Thoracic aorta (tissue), 2 donors: ENCODE measurements at regions not wholly inside any gene's neighbourhood (a gene's known extent, or its start where the extent isn't known, plus 50 kb on each side); places are given as distances from the start of the nearest gene placed in this dataset.

Experiments used
- ATAC-seq: fragments of 150-250 bp; one replicate; pipeline ENCODE4 v1.8.0; 2017; ENCODE audit warnings: low read depth; ENCODE audit not compliant: insufficient number of reproducible peaks, low FRiP score
- DNase-seq: peaks from one replicate; pipeline ENCODE4 v3.0.0-alpha.2; 2020; ENCODE audit warnings: low spot score
- H3K27ac ChIP-seq, 2 donors: fragments of 200-600 bp; sonication (generic); 1 replicate in 1 of 2; 2 replicates in 1 of 2; pipeline ENCODE4 v1.5.1; 2016; ENCODE audit warnings: mild to moderate bottlenecking in 2 of 2, moderate library complexity in 2 of 2
- H3K27me3 ChIP-seq: fragments of 200-600 bp; sonication (generic); replicated peaks from 2 replicates; pipeline ENCODE4 v1.6.0; 2016; ENCODE audit warnings: mild to moderate bottlenecking; ENCODE audit not compliant: insufficient read depth
- H3K36me3 ChIP-seq: fragments of 200-600 bp; sonication (generic); one replicate; pipeline ENCODE4 v1.5.1; 2016
- H3K4me1 ChIP-seq, 2 donors: fragments of 200-600 bp; sonication (generic); 1 replicate in 1 of 2; 2 replicates in 1 of 2; pipeline versions ENCODE4 v1.5.1 to v1.6.0; 2016; ENCODE audit warnings: low read depth in 2 of 2, mild to moderate bottlenecking in 1 of 2; ENCODE audit not compliant: control insufficient read depth in 1 of 2
- H3K4me3 ChIP-seq: fragments of 200-600 bp; sonication (generic); 2 replicates; pipeline ENCODE4 v1.5.1; 2016; ENCODE audit warnings: mild to moderate bottlenecking
- H3K9me3 ChIP-seq: fragments of 200-600 bp; sonication (generic); 2 replicates; pipeline ENCODE4 v1.5.1; 2016
- CTCF ChIP-seq: fragments of 200-600 bp; sonication (generic); IDR thresholded peaks from one replicate; pipeline ENCODE4 v1.5.1; 2019; ENCODE audit warnings: antibody characterized with exemption

DNA sequence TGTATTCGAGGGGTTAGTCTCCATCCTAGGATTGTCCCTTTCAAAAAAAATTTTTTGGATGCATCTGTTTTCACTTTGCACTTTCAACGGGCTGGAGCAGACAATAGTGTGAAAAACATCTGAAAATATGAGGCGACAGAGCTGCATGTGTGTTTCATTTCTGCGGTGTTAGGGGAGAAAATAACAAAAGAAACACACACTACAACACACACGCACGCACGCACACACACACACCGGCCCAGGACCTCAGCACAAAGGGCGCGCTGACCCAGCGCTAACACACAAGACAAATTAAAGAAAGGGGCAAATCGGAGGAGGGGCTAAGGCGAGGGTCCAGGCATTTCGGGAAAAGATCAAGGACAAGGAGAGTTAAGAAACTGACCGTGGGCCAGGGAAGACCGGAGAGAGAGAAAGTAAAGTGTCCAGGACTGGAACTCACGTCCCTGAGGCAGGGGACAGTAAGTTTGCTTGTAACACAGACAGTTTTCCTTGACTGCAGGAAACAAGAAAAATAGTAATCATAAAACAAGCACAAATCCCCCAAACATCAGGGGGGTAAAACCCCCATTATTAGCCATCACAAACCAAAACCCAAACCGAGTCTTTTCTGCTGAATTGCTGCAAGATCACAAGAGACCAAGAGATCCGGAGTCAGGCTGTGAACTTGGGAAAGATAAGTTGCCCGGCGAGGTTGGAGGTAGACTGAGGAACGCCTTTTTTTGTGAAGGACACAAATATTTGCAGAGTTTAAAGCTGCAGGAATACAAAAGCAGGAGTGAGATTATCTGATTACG lies 302.1 kb downstream of the PARP8 start:
- DNase-seq (no peak), ATAC-seq (no peak)
- TF ChIP-seq CTCF = no peak
- H3K36me3 ChIP-seq = no peaks in the 10 kb centered on the region
- peak overlapping the region; percentile 67 for H3K4me3 ChIP-seq
- H3K4me1 ChIP-seq = peaks cover 17 to 38% of the 10 kb centered on the region in 2 donors
- H3K9me3 ChIP-seq = no peaks in the 10 kb centered on the region
- peaks cover 8% of the 10 kb centered on the region for H3K27me3 ChIP-seq
- no peak overlapping the region for H3K27ac ChIP-seq

DNA sequence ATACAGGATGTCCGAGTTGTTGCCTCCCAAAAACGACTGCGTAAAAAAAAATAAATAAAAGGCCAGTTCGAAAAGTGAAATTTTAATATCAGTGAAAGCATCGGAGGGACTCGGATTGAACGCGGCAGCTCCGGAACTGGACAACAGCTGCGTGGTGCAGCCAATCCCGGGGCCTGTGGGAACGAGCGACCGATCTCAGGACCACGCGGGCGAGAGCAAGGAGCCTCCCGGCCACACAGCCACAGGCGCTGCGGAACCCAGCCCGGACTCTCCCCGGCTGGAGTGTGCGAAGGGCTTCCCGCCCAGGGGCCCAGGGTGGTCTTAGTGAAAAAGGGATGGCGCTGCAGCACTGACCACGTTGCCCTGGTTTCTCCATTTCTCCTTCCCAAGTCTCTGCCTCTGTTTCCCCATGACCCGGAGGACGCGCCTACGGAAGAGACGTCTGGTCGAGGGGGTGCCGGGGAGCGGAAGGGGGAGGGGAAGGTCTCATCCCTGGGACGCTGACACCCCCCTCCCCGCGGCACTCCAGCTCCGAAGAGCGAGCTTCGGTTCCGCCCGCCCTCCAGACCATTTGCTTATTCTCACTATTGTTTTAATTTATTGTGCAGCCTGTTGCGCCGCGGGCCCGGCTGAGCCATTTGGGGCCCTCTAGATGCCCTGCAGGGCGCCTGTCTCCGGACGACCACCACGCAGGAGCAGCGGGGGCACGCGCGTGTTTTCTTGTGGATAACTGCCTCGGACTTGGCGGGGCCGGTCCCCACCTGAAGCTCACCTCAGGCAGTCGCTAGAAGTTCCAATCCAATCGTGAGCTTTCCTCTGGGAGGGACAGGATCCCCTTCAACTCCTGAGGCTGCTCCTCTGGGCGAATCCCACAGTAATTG lies 303.0 kb downstream of the PARP8 start:
- Histone ChIP-seq H3K27me3 (peaks cover 16% of the 10 kb centered on the region), H3K4me1 (peaks cover 12 to 31% of the 10 kb centered on the region in 2 donors), H3K36me3 (no peaks in the 10 kb centered on the region), H3K4me3 (peak overlapping the region; percentile 67), H3K9me3 (no peaks in the 10 kb centered on the region), H3K27ac (no peak overlapping the region)
- no peak for TF ChIP-seq CTCF
- ATAC-seq (no peak), DNase-seq (no peak)

DNA sequence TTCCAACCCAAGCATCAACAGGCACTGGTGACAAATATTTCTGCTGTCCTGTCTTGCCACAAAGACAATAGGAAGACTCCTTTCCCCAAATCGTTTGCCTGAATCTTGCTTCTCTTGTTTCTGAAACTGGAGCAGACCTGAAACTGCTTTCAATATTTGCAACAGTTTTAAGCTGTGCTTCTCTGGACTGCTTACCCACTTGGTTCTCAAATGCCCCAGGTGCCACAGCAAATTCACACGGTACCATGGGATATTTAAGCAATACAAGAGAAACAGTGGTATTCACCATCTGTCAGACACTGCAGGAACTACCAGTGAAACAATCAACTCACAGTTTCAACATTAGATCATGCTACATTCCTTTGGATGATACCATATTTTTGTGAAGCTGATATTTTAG lies 309.4 kb downstream of the PARP8 start:
- H3K27ac ChIP-seq = no peak overlapping the region
- DNase-seq (no peak), ATAC-seq (no peak)
- H3K9me3 ChIP-seq = no peaks in the 10 kb centered on the region
- H3K4me3 ChIP-seq = no peak overlapping the region
- no peaks in the 10 kb centered on the region for H3K36me3 ChIP-seq
- no peaks in the 10 kb centered on the region for H3K4me1 ChIP-seq
- no peak for TF ChIP-seq CTCF
- H3K27me3 ChIP-seq = peaks cover 10% of the 10 kb centered on the region

GRCh38 chr5:50978924-50979323 lies 312.5 kb downstream of the PARP8 start:
- H3K27me3 ChIP-seq = peaks cover 6% of the 10 kb centered on the region
- DNase-seq (no peak), ATAC-seq (no peak)
- no peaks in the 10 kb centered on the region for H3K9me3 ChIP-seq
- TF ChIP-seq CTCF = no peak
- H3K27ac ChIP-seq = no peak overlapping the region
- no peaks in the 10 kb centered on the region for H3K4me1 ChIP-seq
- H3K36me3 ChIP-seq = no peaks in the 10 kb centered on the region
- no peak overlapping the region for H3K4me3 ChIP-seq

- no peak for TF ChIP-seq CTCF
- no peaks in the 10 kb centered on the region for H3K9me3 ChIP-seq
- no peak overlapping the region for H3K4me3 ChIP-seq
- DNase-seq (no peak), ATAC-seq (no peak)
- no peaks in the 10 kb centered on the region for H3K4me1 ChIP-seq
- H3K27me3 ChIP-seq = no peaks in the 10 kb centered on the region
- no peaks in the 10 kb centered on the region for H3K36me3 ChIP-seq
- H3K27ac ChIP-seq = no peak overlapping the region
These were observed 318.2 kb downstream of the PARP8 start for GRCh38 chr5:50984640-50985039.
